H1 (cell line): ENCODE measurements at regions not wholly inside any gene's neighbourhood (a gene's known extent, or its start where the extent isn't known, plus 50 kb on each side); places are given as distances from the start of the nearest gene placed in this dataset.

Experiments used
- CTCF ChIA-PET: fragments of 300-600 bp; sonication (Branson Sonifier 250); formaldehyde crosslinking; loops from one replicate; lab custom pipeline; 2021; ENCODE audit not compliant: partially characterized antibody; lab: Charles Lee
- POLR2A ChIA-PET: fragments of 300-600 bp; sonication (Branson Sonifier 250); formaldehyde crosslinking; loops from one replicate; lab custom pipeline; 2021; ENCODE audit warnings: inconsistent platforms; ENCODE audit not compliant: partially characterized antibody; lab: Charles Lee
- DNase-seq, 2 experiments: peaks; one replicate each; pipeline versions ENCODE4 v3.0.0 to v3.0.0-alpha.2; 2010 to 2022; ENCODE audit warnings: low spot score in 2 of 2, low read depth in 1 of 2, mixed read lengths in 1 of 2
- FAIRE-seq: peaks from 2 replicates; lab custom pipeline; 2011; peaks lifted over from hg19 to GRCh38; lab: Jason Lieb, UNC
- H2AFZ ChIP-seq: 2 replicates; pipeline ENCODE4 v1.8.1; 2012; ENCODE audit warnings: low read length, inconsistent platforms
- H2AK5ac ChIP-seq: 2 replicates; pipeline ENCODE4 v1.6.1; 2013; ENCODE audit warnings: low read depth, low read length
- H2BK120ac ChIP-seq: replicated peaks from 2 replicates; pipeline ENCODE3; 2013; ENCODE audit warnings: low read depth, low read length, inconsistent platforms
- H2BK12ac ChIP-seq: 2 replicates; pipeline ENCODE4 v1.6.1; 2013; ENCODE audit warnings: low read depth, low read length
- H2BK15ac ChIP-seq: 2 replicates; pipeline ENCODE4 v1.6.1; 2013; ENCODE audit warnings: low read length
- H2BK20ac ChIP-seq: 2 replicates; pipeline ENCODE4 v1.6.1; 2013; ENCODE audit warnings: low read length
- H2BK5ac ChIP-seq: 2 replicates; pipeline ENCODE4 v1.6.1; 2013; ENCODE audit warnings: low read depth, low read length
- H3K14ac ChIP-seq: 2 replicates; pipeline ENCODE4 v1.6.1; 2013; ENCODE audit warnings: inconsistent platforms; ENCODE audit not compliant: insufficient read length
- H3K18ac ChIP-seq: 2 replicates; pipeline ENCODE4 v1.6.1; 2013; ENCODE audit warnings: low read length; ENCODE audit errors: extremely low read depth
- H3K23ac ChIP-seq: 2 replicates; pipeline ENCODE4 v1.6.1; 2013; ENCODE audit warnings: inconsistent platforms; ENCODE audit not compliant: insufficient read length
- H3K23me2 ChIP-seq: 2 replicates; pipeline ENCODE4 v1.6.1; 2013; ENCODE audit warnings: low read depth, low read length
- H3K27ac ChIP-seq: 2 replicates; pipeline ENCODE4 v1.6.1; 2011; ENCODE audit warnings: low read depth, low read length, inconsistent platforms
- H3K27me3 ChIP-seq, 4 experiments: replicated peaks in 1 of 4; 1 replicate in 1 of 4; 2 replicates in 3 of 4; pipeline versions ENCODE4 v1.6.1 to v1.8.1; 2011 to 2013; ENCODE audit warnings: low read length in 3 of 4, mild to moderate bottlenecking in 3 of 4, inconsistent platforms in 2 of 4, mixed read lengths in 2 of 4, moderate library complexity in 1 of 4; ENCODE audit not compliant: control insufficient read depth in 3 of 4, insufficient read depth in 3 of 4; ENCODE audit errors: extremely low read depth in 1 of 4
- H3K36me3 ChIP-seq, 4 experiments: 2 replicates each; pipeline versions ENCODE4 v1.6.1 to v1.8.1; 2011 to 2013; ENCODE audit warnings: mild to moderate bottlenecking in 4 of 4, low read length in 3 of 4, moderate library complexity in 2 of 4, control low read depth in 1 of 4, inconsistent platforms in 1 of 4; ENCODE audit not compliant: insufficient read depth in 4 of 4, control insufficient read depth in 2 of 4
- H3K4ac ChIP-seq: replicated peaks from 2 replicates; pipeline ENCODE3; 2013; ENCODE audit warnings: low read length, low read depth, mixed read lengths, inconsistent platforms; ENCODE audit not compliant: insufficient read length
- H3K4me1 ChIP-seq, 4 experiments: replicated peaks in 1 of 4; 1 replicate in 1 of 4; 2 replicates in 3 of 4; pipeline versions ENCODE4 v1.6.1 to v1.8.1; 2011 to 2013; ENCODE audit warnings: low read length in 3 of 4, inconsistent platforms in 2 of 4, mixed read lengths in 1 of 4; ENCODE audit not compliant: insufficient read depth in 4 of 4, control insufficient read depth in 3 of 4
- H3K4me2 ChIP-seq, 2 experiments: 2 replicates each; pipeline versions ENCODE4 v1.6.1 to v1.8.1; 2011 to 2013; ENCODE audit warnings: low read depth in 2 of 2, low read length in 2 of 2, control low read depth in 1 of 2, inconsistent platforms in 1 of 2, mild to moderate bottlenecking in 1 of 2; ENCODE audit not compliant: insufficient read depth in 1 of 2
- H3K4me3 ChIP-seq, 4 experiments: fragments of 200-600, 300-600 bp in 1 of 4; sonication (generic), shearing (Covaris generic), sonication (Bioruptor Twin) in 1 of 4; 2 replicates each; pipeline versions ENCODE4 v1.5.1 to v1.8.1; 2011 to 2016; ENCODE audit warnings: low read length in 4 of 4, low read depth in 3 of 4, control low read depth in 2 of 4, inconsistent platforms in 2 of 4, mild to moderate bottlenecking in 2 of 4, mixed read lengths in 1 of 4, moderate library complexity in 1 of 4; ENCODE audit not compliant: insufficient read depth in 2 of 4; ENCODE audit errors: extremely low read depth in 1 of 4
- H3K56ac ChIP-seq: replicated peaks from 2 replicates; pipeline ENCODE3; 2013; ENCODE audit warnings: low read depth, mild to moderate bottlenecking, mixed read lengths, low read length, inconsistent platforms; ENCODE audit not compliant: insufficient read length
- H3K79me1 ChIP-seq: 2 replicates; pipeline ENCODE4 v1.6.1; 2013; ENCODE audit warnings: low read depth, low read length, control low read depth
- H3K79me2 ChIP-seq, 2 experiments: 2 replicates each; pipeline versions ENCODE4 v1.6.1 to v1.8.1; 2012 to 2013; ENCODE audit warnings: low read length in 2 of 2, mild to moderate bottlenecking in 2 of 2, inconsistent platforms in 1 of 2; ENCODE audit not compliant: insufficient read depth in 2 of 2, control insufficient read depth in 1 of 2
- H3K9ac ChIP-seq, 4 experiments: replicated peaks in 1 of 4; 1 replicate in 1 of 4; 2 replicates in 3 of 4; pipeline versions ENCODE4 v1.6.1 to v1.8.1; 2011 to 2013; ENCODE audit warnings: low read depth in 3 of 4, low read length in 3 of 4, control low read depth in 2 of 4, mild to moderate bottlenecking in 2 of 4, moderate library complexity in 2 of 4, inconsistent platforms in 1 of 4; ENCODE audit errors: extremely low read depth in 1 of 4
- H3K9me3 ChIP-seq, 2 experiments: 2 replicates each; pipeline versions ENCODE4 v1.6.1 to v1.8.1; 2012 to 2013; ENCODE audit warnings: mild to moderate bottlenecking in 2 of 2, moderate library complexity in 2 of 2, control low read depth in 1 of 2, inconsistent platforms in 1 of 2, low read depth in 1 of 2, low read length in 1 of 2, mixed read lengths in 1 of 2; ENCODE audit not compliant: insufficient read depth in 2 of 2
- H4K20me1 ChIP-seq, 2 experiments: replicated peaks in 1 of 2; 2 replicates each; pipeline versions ENCODE3 to v1.8.1; 2011 to 2013; ENCODE audit warnings: inconsistent platforms in 2 of 2, low read length in 2 of 2, mild to moderate bottlenecking in 1 of 2; ENCODE audit not compliant: insufficient read depth in 2 of 2, control insufficient read depth in 1 of 2
- H4K5ac ChIP-seq: 2 replicates; pipeline ENCODE4 v1.6.1; 2013; ENCODE audit warnings: low read length, low read depth, mixed read lengths, inconsistent platforms; ENCODE audit not compliant: insufficient read length
- H4K8ac ChIP-seq: 2 replicates; pipeline ENCODE4 v1.8.0; 2013; ENCODE audit warnings: mild to moderate bottlenecking, moderate library complexity, low read length, inconsistent platforms; ENCODE audit not compliant: insufficient read depth; ENCODE audit errors: extremely low read depth
- H4K91ac ChIP-seq: replicated peaks from 2 replicates; pipeline ENCODE3; 2013; ENCODE audit warnings: low read length, mixed read lengths, inconsistent platforms; ENCODE audit not compliant: insufficient read length
- ASH2L ChIP-seq: fragments of 200-600, 300-600 bp; sonication (generic); IDR thresholded peaks from one replicate; pipeline ENCODE4 v1.7.1; 2017; ENCODE audit warnings: low read length
- BRCA1 ChIP-seq: IDR thresholded peaks from 2 replicates; pipeline ENCODE4 v1.6.1; 2012; ENCODE audit warnings: low read depth, low read length, improper control_type of control experiment
- CBX8 ChIP-seq: fragments of 300-800, 300-1000 bp; sonication (generic); IDR thresholded peaks from 2 replicates; pipeline ENCODE4 v1.7.1; 2016; ENCODE audit warnings: low read depth, low read length, borderline replicate concordance
- EGR1 ChIP-seq: IDR thresholded peaks from 2 replicates; pipeline ENCODE4 v1.6.1; 2011; ENCODE audit warnings: low read depth, low read length, borderline replicate concordance
- EZH2 ChIP-seq: fragments of 200-600 bp; sonication (generic); IDR thresholded peaks from 2 replicates; pipeline ENCODE4 v1.7.1; 2012; ENCODE audit warnings: low read depth, mild to moderate bottlenecking, moderate library complexity, low read length, inconsistent platforms; ENCODE audit not compliant: severe bottlenecking
- HDAC6 ChIP-seq: IDR thresholded peaks from one replicate; pipeline ENCODE4 v1.7.1; 2012; ENCODE audit warnings: low read depth, mild to moderate bottlenecking, inconsistent platforms, low read length, moderate library complexity
- KDM1A ChIP-seq: fragments of 200-600, 300-600 bp; sonication (generic); IDR thresholded peaks from 2 replicates; pipeline ENCODE4 v1.7.1; 2016; ENCODE audit warnings: mild to moderate bottlenecking, low read length, borderline replicate concordance
- PHF8 ChIP-seq: fragments of 200-600 bp; sonication (generic); conservative IDR thresholded peaks from 2 replicates; pipeline ENCODE4 v1.7.1; 2012; ENCODE audit warnings: low read depth, mild to moderate bottlenecking, inconsistent platforms, low read length, moderate library complexity
- POLR2AphosphoS5 ChIP-seq: IDR thresholded peaks from 2 replicates; pipeline ENCODE4 v1.6.1; 2011; ENCODE audit warnings: low read depth, low read length
- TEAD4 ChIP-seq: IDR thresholded peaks from 2 replicates; pipeline ENCODE4 v1.6.1; 2012; ENCODE audit warnings: low read depth, low read length, inconsistent platforms, mixed read lengths
- WGBS, 2 experiments: shearing (Covaris generic) in 1 of 2; methylation state at CpG; one replicate each; pipeline versions ENCODE4 v1.1.6 to v1.1.7; 2013 to 2015; ENCODE audit warnings: low lambda C conversion rate in 2 of 2, mixed read lengths in 2 of 2, inconsistent platforms in 1 of 2, low coverage in 1 of 2, missing lambda C conversion rate in 1 of 2; ENCODE audit not compliant: insufficient replicate concordance in 2 of 2, insufficient coverage in 1 of 2, insufficient read length in 1 of 2; ENCODE audit errors: extremely low coverage in 1 of 2, missing lambda C conversion rate in 1 of 2; 5-methylcytosine and 5-hydroxymethylcytosine counted together
- TF ChIP-seq, protein P1 (sequence below): IDR thresholded peaks from 2 replicates; pipeline ENCODE4 v1.6.1; 2012; ENCODE audit warnings: inconsistent platforms

- Histone ChIP-seq H2BK15ac (no peak overlapping the region), H4K20me1 (no peaks in the 10 kb centered on the region), H2BK120ac (no peak overlapping the region), H4K8ac (no peak overlapping the region), H3K9ac (no peak overlapping the region), H3K4me3 (no peak overlapping the region), H3K18ac (no peak overlapping the region), H4K5ac (no peak overlapping the region), H3K23ac (no peak overlapping the region), H3K23me2 (no peaks in the 10 kb centered on the region), H2BK12ac (no peak overlapping the region), H3K36me3 (no peaks in the 10 kb centered on the region), H3K27me3 (no peaks in the 10 kb centered on the region), H2AFZ (no peak overlapping the region), H3K4me2 (no peak overlapping the region), H3K4me1 (no peaks in the 10 kb centered on the region), H3K9me3 (no peaks in the 10 kb centered on the region), H2BK20ac (no peak overlapping the region), H3K27ac (no peak overlapping the region), H2BK5ac (no peak overlapping the region), H3K79me1 (no peaks in the 10 kb centered on the region), H2AK5ac (no peak overlapping the region), H3K79me2 (no peaks in the 10 kb centered on the region), H4K91ac (no peak overlapping the region), H3K56ac (no peak overlapping the region), H3K4ac (no peak overlapping the region), H3K14ac (no peak overlapping the region)
- TF ChIP-seq POLR2AphosphoS5 (no peak), EGR1 (no peak), ASH2L (no peak), CBX8 (no peak), BRCA1 (no peak), EZH2 (no peak), PHF8 (no peak), HDAC6 (no peak), KDM1A (no peak), TEAD4 (no peak)
- TF ChIP-seq, protein P1, sequence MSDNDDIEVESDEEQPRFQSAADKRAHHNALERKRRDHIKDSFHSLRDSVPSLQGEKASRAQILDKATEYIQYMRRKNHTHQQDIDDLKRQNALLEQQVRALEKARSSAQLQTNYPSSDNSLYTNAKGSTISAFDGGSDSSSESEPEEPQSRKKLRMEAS = no peak
- ChIA-PET POLR2A (no interaction called here), CTCF (no interaction called here)
- DNase-seq (no peak), FAIRE-seq (no peak)
- WGBS, 2 experiments = 84% methylated on average over 2 of the region's 2 CpGs; no CpG with 5 or more reads in 1 of the 2 experiments
These were observed 1848.9 kb upstream of the TENM3 start for GRCh38 chr4:180394312-180394711.
